OCI-LY3 (cell line): ENCODE measurements at regions not wholly inside any gene's neighbourhood (a gene's known extent, or its start where the extent isn't known, plus 50 kb on each side); places are given as distances from the start of the nearest gene placed in this dataset.

Source experiments
- EZH2phosphoT487 ChIP-seq: fragments of 200-600 bp; shearing (Covaris generic); IDR thresholded peaks from 2 replicates; pipeline ENCODE4 v1.6.1; 2018; ENCODE audit warnings: antibody characterized with exemption, mixed run types, low read depth
- TF ChIP-seq, protein P1 (sequence below): fragments of 200-600, 300-600 bp; sonication (generic); IDR thresholded peaks from 2 replicates; pipeline ENCODE4 v1.5.1; 2014; ENCODE audit warnings: antibody characterized with exemption, low read length, low read depth

DNA sequence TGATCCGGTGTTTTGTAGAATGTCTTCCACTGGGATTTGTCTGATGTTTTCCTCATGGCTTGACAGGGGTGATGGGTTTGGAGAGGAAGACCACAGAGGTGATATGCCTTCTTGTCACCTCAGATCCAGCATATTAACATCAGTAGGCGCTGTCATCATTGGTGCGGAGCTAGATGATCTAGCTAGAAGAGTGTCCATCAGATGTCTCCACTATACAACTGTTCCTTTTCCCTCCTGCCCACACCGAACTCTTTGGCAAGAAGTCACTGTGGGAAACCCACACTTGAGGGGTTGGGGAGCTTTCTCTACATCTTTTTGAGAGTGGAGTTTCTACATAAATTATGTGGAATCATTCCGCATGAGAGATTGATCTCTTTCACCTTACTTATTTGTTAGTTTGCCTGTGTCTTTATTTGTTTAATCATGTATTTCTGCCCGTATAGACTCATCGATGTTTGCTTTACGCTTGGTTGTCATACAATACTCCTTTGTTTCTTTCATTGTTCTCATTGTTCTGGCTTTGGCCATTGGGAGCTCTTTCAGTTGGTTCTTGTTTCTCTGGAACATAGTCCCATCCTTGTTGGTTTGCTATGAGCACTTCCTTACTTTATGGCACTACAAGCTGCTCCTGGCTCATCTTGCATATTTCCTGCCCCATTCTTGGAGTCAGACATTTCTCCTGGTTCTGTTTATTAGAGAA, 1420.3 kb downstream of the BRD1 start:
- TF ChIP-seq, protein P1, sequence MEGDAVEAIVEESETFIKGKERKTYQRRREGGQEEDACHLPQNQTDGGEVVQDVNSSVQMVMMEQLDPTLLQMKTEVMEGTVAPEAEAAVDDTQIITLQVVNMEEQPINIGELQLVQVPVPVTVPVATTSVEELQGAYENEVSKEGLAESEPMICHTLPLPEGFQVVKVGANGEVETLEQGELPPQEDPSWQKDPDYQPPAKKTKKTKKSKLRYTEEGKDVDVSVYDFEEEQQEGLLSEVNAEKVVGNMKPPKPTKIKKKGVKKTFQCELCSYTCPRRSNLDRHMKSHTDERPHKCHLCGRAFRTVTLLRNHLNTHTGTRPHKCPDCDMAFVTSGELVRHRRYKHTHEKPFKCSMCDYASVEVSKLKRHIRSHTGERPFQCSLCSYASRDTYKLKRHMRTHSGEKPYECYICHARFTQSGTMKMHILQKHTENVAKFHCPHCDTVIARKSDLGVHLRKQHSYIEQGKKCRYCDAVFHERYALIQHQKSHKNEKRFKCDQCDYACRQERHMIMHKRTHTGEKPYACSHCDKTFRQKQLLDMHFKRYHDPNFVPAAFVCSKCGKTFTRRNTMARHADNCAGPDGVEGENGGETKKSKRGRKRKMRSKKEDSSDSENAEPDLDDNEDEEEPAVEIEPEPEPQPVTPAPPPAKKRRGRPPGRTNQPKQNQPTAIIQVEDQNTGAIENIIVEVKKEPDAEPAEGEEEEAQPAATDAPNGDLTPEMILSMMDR = no peak
- no peak for TF ChIP-seq EZH2phosphoT487
